GM12873 (cell line): ENCODE measurements at regions not wholly inside any gene's neighbourhood (a gene's known extent, or its start where the extent isn't known, plus 50 kb on each side); places are given as distances from the start of the nearest gene placed in this dataset.

ENCODE experiments used
- CTCF ChIP-seq: IDR thresholded peaks from 2 replicates; pipeline ENCODE4 v1.5.1; 2012; ENCODE audit warnings: low read depth, mild to moderate bottlenecking, moderate library complexity, low read length, control low read depth; ENCODE audit not compliant: insufficient read depth; ENCODE audit errors: missing control alignments

GRCh38 chr10:31612082-31612481, 293.1 kb downstream of the ZEB1 start:
- no peak for TF ChIP-seq CTCF

GRCh38 chr10:31611161-31611560, 292.1 kb downstream of the ZEB1 start:
- TF ChIP-seq CTCF, result no peak

DNA sequence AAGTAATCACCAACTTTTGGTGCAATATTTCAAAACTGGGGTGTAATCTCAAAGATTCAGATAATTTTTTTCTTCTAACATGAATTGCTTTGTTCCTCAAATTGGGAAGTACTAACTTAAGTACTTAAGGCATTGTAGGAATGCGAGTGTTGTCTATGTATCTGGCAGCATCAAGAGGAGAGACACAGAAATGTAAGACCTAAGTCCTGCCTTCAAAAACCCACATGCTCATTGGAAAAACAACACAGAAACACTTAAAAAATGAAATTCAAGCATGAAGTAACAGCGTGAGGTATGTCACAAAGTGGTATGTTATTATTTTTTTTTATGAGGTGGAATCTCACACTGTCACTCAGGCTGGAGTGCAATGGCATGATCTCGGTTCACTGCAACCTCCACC, 288.5 kb downstream of the ZEB1 start:
- TF ChIP-seq CTCF, result no peak

GRCh38 chr10:31606841-31607240, 287.8 kb downstream of the ZEB1 start:
- TF ChIP-seq CTCF, result no peak

- no peak for TF ChIP-seq CTCF
These were observed 287.0 kb downstream of the ZEB1 start for GRCh38 chr10:31605861-31606525.

- no peak for TF ChIP-seq CTCF
These were observed 286.4 kb downstream of the ZEB1 start for GRCh38 chr10:31605426-31605825.

GRCh38 chr10:31604646-31605170, 285.7 kb downstream of the ZEB1 start:
- TF ChIP-seq CTCF, result no peak

GRCh38 chr10:31604096-31604495, 285.1 kb downstream of the ZEB1 start:
- no peak for TF ChIP-seq CTCF
